ENCODE measurements at regions not wholly inside any gene's neighbourhood (a gene's known extent, or its start where the extent isn't known, plus 50 kb on each side); places are given as distances from the start of the nearest gene placed in this dataset.
A peak's percentile ranks its signal among the peaks of the same experiment; 100 is the strongest.

GRCh38 chrX:45840411-45840950 lies 639.8 kb upstream of the DIPK2B start:
- H3K4me3 ChIP-seq = no peak overlapping the region
- WGBS, 2 donors = 63 to 93% methylated on average over 3 of the region's 3 CpGs
- no peaks in the 10 kb centered on the region for H3K9me3 ChIP-seq
- no peaks in the 10 kb centered on the region for H3K4me1 ChIP-seq
- no peak for ATAC-seq (ENCODE audit: low FRiP score in 2 of 2)
- TF ChIP-seq POLR2AphosphoS5 (IDR thresholded peaks at IDR 0.05) (no peak), POLR2A (IDR thresholded peaks at IDR 0.05) (no peak)
- no peaks in the 10 kb centered on the region for H3K27me3 ChIP-seq
- H3K36me3 ChIP-seq = no peaks in the 10 kb centered on the region
- no peak overlapping the region for H3K27ac ChIP-seq
- no peak for DNase-seq

DNA sequence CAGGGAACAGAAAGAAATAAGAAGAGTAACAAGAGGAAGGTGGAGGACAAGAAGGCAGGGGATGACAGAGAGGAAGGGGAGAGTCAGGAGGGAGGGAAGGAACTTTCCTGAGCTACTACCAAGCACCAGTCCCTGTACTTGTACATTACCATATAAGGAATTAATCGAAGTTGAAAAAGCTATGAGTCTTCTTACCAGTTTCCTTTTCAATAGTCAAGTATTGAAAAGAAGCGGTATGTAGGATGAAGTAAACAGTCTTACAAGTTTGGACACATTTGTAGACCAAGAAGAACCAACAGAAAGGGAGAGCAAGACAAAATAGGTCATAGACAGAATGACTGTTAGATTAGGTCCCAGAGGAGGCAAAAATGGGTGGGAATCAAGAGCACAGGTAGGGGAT lies 629.7 kb upstream of the DIPK2B start:
- ATAC-seq (ENCODE audit: low FRiP score in 2 of 2) = no peak
- Histone ChIP-seq H3K36me3 (no peaks in the 10 kb centered on the region), H3K9me3 (no peaks in the 10 kb centered on the region), H3K4me3 (no peak overlapping the region), H3K27ac (no peak overlapping the region), H3K27me3 (no peaks in the 10 kb centered on the region), H3K4me1 (no peaks in the 10 kb centered on the region)
- TF ChIP-seq POLR2AphosphoS5 (IDR thresholded peaks at IDR 0.05) = no peak
- TF ChIP-seq, protein P1, sequence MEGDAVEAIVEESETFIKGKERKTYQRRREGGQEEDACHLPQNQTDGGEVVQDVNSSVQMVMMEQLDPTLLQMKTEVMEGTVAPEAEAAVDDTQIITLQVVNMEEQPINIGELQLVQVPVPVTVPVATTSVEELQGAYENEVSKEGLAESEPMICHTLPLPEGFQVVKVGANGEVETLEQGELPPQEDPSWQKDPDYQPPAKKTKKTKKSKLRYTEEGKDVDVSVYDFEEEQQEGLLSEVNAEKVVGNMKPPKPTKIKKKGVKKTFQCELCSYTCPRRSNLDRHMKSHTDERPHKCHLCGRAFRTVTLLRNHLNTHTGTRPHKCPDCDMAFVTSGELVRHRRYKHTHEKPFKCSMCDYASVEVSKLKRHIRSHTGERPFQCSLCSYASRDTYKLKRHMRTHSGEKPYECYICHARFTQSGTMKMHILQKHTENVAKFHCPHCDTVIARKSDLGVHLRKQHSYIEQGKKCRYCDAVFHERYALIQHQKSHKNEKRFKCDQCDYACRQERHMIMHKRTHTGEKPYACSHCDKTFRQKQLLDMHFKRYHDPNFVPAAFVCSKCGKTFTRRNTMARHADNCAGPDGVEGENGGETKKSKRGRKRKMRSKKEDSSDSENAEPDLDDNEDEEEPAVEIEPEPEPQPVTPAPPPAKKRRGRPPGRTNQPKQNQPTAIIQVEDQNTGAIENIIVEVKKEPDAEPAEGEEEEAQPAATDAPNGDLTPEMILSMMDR (IDR thresholded peaks at IDR 0.05) = no peak
- TF ChIP-seq POLR2A (IDR thresholded peaks at IDR 0.05) = no peak
- TF ChIP-seq EP300 (IDR thresholded peaks at IDR 0.05) = no peak
- WGBS, 2 donors = 67 to 86% methylated on average over 2 of the region's 2 CpGs
- no peak for DNase-seq

DNA sequence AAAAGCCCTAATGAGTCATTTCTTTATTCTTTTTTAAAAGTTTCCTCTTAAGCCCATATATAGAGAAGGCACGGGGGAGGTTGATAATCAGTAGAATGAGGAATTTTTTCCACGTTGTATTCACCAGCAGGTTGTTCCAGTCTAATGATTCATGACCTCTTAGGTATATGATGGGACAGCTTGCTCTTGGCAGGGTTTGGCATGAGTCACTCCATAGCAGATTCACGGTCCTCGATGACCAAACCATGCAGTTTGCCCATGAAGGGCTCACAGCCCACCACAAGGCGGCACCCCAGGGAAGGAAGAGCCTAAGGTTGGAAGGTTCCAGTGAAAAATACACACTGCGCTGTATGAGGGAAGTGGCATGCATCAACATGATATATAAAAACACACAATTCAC lies 623.8 kb upstream of the DIPK2B start:
- Histone ChIP-seq H3K27me3 (no peaks in the 10 kb centered on the region), H3K9me3 (no peaks in the 10 kb centered on the region), H3K4me1 (no peaks in the 10 kb centered on the region), H3K27ac (no peak overlapping the region), H3K36me3 (no peaks in the 10 kb centered on the region), H3K4me3 (no peak overlapping the region)
- DNase-seq (no peak), ATAC-seq (ENCODE audit: low FRiP score in 2 of 2) (peak; percentile 49 to 61)
- TF ChIP-seq POLR2AphosphoS5 (IDR thresholded peaks at IDR 0.05) = no peak
- no peak for TF ChIP-seq EP300 (IDR thresholded peaks at IDR 0.05)
- TF ChIP-seq, protein P1 (IDR thresholded peaks at IDR 0.05) = peak in 2 of 6 experiments; percentile 21 to 25
- TF ChIP-seq POLR2A (IDR thresholded peaks at IDR 0.05) = no peak
- 66 to 86% methylated on average over 6 of the region's 6 CpGs for WGBS, 2 donors

- Histone ChIP-seq H3K4me3 (no peak overlapping the region), H3K4me1 (no peaks in the 10 kb centered on the region), H3K36me3 (no peaks in the 10 kb centered on the region), H3K9me3 (no peaks in the 10 kb centered on the region), H3K27me3 (no peaks in the 10 kb centered on the region), H3K27ac (no peak overlapping the region)
- TF ChIP-seq EP300 (IDR thresholded peaks at IDR 0.05) (no peak), POLR2A (IDR thresholded peaks at IDR 0.05) (no peak), POLR2AphosphoS5 (IDR thresholded peaks at IDR 0.05) (no peak)
- TF ChIP-seq, protein P1 (IDR thresholded peaks at IDR 0.05) = no peak
- ATAC-seq (ENCODE audit: low FRiP score in 2 of 2) (no peak), DNase-seq (no peak)
- 89% methylated on average over 1 of the region's 1 CpG for WGBS, 2 donors
Observed at GRCh38 chrX:45823536-45823935, 622.9 kb upstream of the DIPK2B start.

DNA sequence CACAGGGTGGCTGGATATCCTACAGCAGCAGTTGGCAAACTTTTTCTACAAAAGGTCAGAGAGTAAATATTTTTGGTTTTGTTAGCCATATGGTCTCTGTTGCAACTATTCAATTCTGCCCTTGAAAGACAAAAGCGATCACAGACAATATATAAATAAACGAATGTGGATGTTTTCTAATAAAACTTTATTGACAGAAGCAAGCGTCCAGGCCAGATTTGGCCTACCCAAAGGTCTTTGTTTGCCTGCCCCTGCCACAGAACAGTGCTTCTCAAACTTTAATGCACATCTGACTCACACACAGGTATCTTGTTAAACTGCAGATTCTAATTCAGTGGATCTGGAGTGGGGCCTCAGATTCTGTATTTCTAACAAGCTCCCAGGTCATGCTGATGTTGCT lies 621.4 kb upstream of the DIPK2B start:
- H3K9me3 ChIP-seq = no peaks in the 10 kb centered on the region
- DNase-seq = no peak
- H3K27ac ChIP-seq = no peak overlapping the region
- WGBS, 2 donors = 90 to 92% methylated on average over 3 of the region's 3 CpGs
- no peak for ATAC-seq (ENCODE audit: low FRiP score in 2 of 2)
- no peak overlapping the region for H3K4me3 ChIP-seq
- H3K27me3 ChIP-seq = no peaks in the 10 kb centered on the region
- TF ChIP-seq, protein P1 (IDR thresholded peaks at IDR 0.05) = no peak
- TF ChIP-seq POLR2AphosphoS5 (IDR thresholded peaks at IDR 0.05) (no peak), POLR2A (IDR thresholded peaks at IDR 0.05) (no peak), EP300 (IDR thresholded peaks at IDR 0.05) (no peak)
- H3K36me3 ChIP-seq = no peaks in the 10 kb centered on the region
- no peaks in the 10 kb centered on the region for H3K4me1 ChIP-seq
